CD4-positive, alpha-beta T cell treated with Interleukin-15 for 1 hour (primary cell): ENCODE measurements at regions not wholly inside any gene's neighbourhood (a gene's known extent, or its start where the extent isn't known, plus 50 kb on each side); places are given as distances from the start of the nearest gene placed in this dataset.

Experiments used
- DNase-seq: peaks from one replicate; pipeline ENCODE4 v3.0.0-alpha.2; 2020

DNA sequence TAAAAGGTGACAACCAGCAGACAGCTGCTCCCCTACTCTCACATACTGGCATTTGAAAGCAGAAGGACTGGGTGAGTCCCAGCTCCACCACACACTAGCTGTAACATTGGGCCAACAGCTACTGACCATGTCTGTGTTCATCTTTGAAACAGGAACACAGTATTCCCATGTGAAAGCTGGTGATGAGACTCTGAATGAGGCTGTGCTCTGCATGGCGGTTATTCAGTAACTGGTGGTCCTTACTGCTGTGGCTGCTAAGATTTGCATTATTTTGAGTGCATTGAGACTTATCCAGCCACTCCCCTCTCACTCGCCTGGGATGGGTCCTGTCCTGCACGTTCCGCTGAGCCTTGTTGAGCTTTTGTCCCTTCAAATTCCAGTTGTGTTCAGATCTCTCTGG lies 342.9 kb downstream of the FOXL1 start:
- no peak for DNase-seq

DNA sequence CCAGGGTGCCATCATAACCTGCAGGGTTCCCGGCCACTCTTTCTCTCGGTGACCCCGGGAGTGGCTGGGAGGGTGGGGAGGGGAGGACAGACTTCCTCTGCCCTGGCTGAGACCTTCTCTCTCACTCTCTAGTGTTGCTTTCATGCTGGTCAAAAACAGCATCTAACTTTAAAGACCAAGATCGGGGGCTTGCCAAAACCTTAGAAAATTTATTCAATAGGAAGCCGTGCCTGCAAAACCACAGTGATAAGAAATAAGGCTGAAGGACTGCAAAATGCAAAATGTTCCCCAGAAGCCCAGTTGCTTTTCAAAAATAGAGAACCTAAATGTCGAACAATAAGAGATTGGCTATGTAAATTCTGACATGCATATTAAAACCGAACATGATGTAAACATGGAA lies 344.0 kb downstream of the FOXL1 start:
- no peak for DNase-seq

DNA sequence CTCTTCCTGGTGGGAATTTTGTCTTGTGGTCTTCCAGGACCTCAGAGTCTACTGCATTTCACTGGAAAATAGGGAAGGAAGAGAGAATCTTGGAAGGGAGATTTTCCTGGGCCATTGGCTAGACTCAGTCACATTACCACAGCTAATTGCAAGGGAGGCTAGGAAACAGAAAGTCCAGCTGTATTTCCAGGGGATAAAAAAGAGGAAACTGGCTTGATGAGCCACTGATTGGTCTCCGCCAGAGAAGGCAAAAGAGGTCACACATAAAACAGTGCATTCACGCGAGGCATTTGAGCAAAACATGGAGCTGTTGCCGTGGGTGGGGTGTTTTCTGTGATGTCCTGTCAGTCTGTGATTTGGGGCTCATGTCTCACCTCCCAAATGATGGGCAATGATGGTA lies 345.3 kb downstream of the FOXL1 start:
- DNase-seq, result no peak

GRCh38 chr16:86924537-86924936 lies 346.2 kb downstream of the FOXL1 start:
- no peak for DNase-seq

DNA sequence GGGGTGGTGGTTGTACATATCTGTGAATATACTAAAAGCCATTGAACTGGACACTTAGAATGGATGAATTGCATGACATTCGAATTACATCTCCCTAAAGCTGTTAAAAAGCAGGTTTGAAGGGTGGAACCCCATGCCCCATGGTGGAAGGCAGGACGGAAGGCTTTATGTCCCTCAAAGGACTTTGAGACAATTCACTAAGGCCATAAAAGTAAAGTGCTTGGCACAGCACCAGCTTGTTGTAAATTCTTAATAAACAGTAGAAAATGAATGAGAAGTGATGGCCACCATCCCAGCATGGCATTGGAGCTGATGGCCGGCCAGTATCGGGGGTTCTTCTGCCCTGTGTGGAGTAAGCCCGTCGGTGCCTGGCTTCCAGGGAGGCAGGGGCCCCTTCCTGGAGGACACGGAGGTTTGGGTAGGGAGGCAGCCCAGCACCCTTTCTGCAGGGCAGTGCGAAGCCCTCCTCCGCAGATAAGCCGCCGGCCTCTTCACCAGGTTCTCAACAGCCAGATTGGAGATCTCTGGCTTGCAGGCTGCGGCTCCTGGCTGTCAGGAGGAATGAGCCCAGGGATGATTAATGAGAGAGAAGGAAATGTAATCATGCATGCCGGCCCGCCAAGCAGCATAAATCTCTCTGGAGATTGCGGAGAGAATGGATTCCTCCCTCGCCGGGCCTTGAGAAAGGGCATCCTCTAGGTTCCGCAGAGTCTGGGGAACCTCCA lies 346.9 kb downstream of the FOXL1 start:
- no peak for DNase-seq

DNA sequence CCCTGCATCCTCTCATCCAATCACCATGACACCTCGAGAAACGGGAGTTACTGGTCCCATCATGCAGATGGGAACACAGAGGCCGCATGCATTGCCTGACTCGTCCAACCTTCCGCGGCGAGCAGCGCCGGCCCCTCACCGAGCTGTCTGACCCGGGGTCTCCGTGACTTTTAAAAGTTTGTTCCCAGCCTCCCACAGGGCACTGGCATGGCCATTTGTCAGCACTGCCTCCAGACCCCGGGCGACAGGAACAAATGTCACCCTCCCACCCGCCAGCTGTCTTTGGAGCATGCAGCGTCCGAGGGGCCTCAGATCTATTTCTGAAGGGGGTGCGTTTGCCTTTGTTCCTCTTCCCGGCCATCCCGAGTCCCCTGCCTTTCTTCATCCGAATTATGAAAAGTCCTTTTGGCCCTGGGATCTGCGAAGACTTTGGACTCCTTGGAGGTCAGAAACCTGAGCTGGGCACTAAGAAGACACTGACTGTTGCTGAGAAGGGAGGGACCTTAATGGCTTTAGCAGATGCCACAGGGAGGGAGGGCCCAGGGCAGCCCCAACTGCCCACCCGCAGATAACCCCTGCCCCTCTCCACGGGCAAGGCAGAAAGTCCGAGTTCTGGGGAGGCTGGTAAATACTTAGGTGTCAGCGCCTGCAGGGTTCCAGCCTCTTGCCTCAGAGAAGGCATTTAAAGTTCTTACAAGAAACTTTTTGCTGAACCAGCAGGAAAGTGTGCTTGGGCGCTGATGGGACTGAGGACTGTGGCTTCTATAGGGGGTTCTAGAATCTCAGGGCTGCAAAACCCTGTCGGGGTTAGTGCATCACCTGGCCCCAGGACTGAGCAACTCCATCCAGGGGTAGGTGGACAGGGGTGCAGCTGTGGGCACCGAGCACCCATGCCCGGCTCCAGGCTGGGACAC lies 348.1 kb downstream of the FOXL1 start:
- DNase-seq, result no peak

DNA sequence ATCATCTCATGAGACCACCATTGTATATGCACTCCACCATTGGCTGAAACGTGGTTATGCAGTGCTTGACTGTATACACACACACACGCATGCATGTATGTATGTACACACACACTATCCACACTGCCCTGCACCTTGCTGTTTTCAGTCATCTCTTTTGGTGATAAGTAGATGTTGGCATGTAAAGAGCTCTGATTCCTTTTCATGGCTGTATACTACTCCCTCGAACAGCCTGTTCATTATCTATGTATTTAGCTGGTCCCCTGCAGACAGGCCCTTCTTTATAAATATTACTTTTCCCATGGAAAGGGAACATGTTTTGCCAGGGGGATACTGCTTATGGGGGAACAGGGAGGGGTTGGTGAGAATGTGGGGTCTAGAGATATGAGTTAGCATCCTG lies 349.4 kb downstream of the FOXL1 start:
- no peak for DNase-seq

- no peak for DNase-seq
Observed at GRCh38 chr16:86928523-86929011, 350.2 kb downstream of the FOXL1 start.

- DNase-seq, result no peak
Observed at GRCh38 chr16:86929057-86929871, 350.9 kb downstream of the FOXL1 start.

- no peak for DNase-seq
Observed at GRCh38 chr16:86930001-86930400, 351.7 kb downstream of the FOXL1 start.

DNA sequence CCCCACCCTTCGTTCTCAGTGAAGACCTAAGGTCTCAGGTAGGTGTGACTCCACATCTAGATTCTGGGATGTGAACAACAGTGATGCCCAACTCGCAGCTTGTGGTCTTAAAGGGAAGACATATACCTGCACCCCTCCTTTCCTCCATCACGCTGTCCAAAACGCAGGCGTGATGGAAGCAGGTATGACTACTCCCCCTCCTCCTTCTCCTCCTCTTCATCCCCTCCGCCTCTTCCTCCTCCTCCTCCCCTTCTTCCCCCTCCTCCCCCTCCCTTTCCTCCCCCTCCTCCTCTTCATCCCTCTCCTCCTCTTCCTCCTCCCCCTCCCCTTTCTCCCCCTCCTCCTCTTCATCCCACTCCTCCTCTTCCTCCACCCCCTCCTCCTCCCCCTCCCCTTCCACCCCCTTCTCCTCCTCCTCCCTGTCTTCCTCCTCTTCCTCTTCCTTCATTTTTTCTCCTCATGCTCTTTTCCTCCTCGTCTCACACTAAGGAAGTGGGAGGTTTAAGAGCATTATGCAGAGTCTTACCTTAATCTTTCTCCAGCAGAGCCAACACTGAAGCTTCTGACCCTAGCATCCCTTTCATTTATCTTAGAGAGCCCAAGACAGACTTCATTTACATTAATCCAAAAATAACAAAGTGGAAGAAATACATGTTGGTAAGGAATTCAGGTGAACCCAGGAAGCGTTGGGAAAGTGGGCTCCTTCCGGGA lies 352.5 kb downstream of the FOXL1 start:
- DNase-seq, result no peak

DNA sequence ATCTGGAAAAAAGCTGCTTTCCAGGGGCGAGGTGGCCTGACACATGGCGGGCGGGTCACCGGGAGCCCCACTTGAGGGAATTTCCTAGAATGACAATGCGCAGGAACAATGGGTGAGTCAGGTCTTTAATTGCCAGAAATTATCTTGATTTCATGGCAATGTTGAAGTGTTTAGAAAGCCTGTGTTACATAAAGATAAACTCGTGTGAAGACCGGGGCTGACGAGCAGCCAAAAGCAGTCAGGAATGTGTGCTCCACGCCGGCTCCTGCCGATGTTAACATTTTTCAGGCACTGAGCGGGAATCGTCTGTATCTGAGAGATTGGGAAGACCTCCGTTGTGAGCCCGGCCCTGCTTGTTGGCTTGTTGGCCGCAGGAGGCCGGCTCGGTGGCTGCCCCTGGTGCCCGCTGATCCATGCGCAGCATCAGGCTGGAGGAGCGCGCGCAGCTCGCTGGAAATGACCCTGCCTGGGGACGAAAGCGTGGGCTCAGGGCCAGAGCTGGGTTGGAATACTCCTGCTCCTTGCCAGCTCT lies 353.1 kb downstream of the FOXL1 start:
- DNase-seq, result no peak

- DNase-seq, result no peak
Observed at GRCh38 chr16:86932130-86932982, 354.0 kb downstream of the FOXL1 start.

- DNase-seq, result no peak
Observed at GRCh38 chr16:86934581-86935375, 356.4 kb downstream of the FOXL1 start.

DNA sequence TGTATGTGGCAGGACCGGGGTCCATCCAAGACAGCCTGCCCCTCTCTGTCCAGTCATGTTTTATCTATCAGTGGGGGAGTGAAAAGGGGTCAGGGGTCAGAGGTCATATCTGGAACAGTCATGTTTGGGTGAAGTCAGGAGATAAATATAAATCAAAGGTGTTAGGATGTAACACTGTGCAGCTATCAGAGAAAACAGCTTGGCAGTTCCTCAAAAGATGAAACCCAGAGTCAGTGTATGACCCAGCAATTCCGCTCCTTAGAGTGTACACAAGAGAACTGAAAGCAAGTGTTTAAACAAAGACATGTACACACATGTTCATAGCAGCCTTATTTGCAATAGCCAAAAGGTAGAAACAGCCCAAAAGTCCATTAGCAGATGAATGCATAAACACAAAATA lies 361.3 kb downstream of the FOXL1 start:
- DNase-seq, result no peak

DNA sequence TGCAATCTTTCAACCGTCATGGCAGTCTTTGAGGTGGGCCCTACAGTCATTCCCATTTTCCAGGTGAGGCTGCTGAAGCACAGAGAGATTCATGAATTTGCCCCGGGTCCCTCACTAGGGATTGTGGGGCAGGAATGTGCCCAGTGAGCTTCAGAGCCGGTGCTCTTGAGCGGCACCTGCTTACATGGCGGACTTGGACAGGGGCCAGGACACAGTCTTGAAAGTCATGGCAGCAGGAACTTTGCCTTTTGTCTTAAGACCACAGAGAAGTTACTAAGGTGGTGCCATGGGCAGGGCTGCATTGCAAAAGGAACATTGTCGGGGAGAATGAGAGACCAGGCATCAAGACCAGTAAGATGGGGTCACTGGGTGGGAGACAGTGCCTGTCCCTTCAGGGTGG lies 363.4 kb downstream of the FOXL1 start:
- no peak for DNase-seq

- no peak for DNase-seq
Observed at GRCh38 chr16:86942151-86943051, 364.1 kb downstream of the FOXL1 start.

DNA sequence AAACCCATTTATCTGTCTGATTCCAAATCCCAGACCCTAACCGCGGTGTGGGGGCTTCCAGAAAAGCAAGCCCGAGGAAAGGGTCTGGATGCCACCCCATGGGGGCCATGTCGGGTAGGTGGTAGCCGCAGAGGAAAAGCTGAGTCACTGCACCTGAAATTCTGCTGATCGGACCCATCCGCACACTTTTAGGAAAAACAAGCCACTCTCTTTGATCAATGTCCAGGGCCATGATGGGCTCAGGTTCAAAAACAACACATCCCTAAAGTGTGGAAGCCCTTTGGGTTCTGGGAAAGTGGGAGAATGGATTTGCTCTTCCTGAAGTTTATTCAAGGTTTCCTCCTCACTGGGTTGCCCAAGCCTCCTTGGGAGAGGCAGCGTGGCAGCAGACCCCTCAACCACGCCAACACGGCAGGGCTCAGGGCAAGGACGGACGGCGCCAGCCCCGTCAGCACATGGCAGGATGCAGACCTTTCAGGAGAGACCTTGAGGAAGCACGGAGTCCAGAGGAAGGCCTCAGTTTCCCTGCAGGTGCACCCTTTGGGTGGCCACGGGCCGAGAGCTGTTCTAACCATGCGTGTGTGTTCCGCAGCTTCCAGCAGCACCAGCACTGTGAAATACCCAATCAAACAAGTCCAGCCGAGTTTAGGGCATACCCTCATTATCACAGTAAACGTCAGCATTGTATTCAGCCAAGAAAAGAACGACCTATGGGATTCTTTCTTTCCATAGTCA lies 367.0 kb downstream of the FOXL1 start:
- DNase-seq, result no peak

DNA sequence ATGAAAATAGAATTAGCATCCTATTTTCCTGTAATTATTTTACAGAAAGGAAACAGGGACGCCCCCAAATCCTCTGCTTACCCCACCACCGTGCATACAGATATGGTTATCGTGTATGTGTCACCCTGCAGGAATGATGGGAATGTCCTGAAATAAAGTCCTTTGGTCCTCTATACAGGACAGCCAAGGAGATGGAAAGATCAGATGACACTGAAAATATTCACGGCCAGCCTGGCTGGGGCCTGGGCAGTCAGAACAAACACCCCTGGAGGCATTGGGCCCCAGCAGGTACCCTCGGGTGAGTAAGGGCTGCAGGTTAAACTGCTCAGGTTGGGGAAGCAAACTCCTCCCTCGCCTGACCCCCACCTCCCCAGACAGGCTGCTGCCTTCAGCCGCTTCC lies 368.0 kb downstream of the FOXL1 start:
- DNase-seq, result no peak
